OCI-LY1 (cell line): ENCODE measurements at regions not wholly inside any gene's neighbourhood (a gene's known extent, or its start where the extent isn't known, plus 50 kb on each side); places are given as distances from the start of the nearest gene placed in this dataset.

Experiments
- H2AFZ ChIP-seq: fragments of 200-600 bp; sonication (generic), shearing (Covaris generic); 2 replicates; pipeline ENCODE4 v1.6.0; 2014; ENCODE audit warnings: antibody characterized with exemption, mild to moderate bottlenecking, low read length
- H3F3A ChIP-seq: fragments of 200-600 bp; sonication (generic), shearing (Covaris generic); 2 replicates; pipeline ENCODE4 v1.6.0; 2014; ENCODE audit warnings: mild to moderate bottlenecking, antibody characterized with exemption, low read length, moderate library complexity; ENCODE audit not compliant: insufficient read depth
- H3K27ac ChIP-seq: fragments of 200-600 bp; sonication (generic); 2 replicates; pipeline ENCODE4 v1.5.1; 2014; ENCODE audit warnings: low read length, mixed run types, mild to moderate bottlenecking, low read depth; ENCODE audit not compliant: poor library complexity, severe bottlenecking
- H3K27me3 ChIP-seq: fragments of 200-600 bp; sonication (generic); 2 replicates; pipeline ENCODE4 v1.6.0; 2014; ENCODE audit warnings: antibody characterized with exemption, mild to moderate bottlenecking, low read length, moderate library complexity; ENCODE audit not compliant: insufficient read depth
- H3K36me3 ChIP-seq: fragments of 200-600 bp; sonication (generic); 2 replicates; pipeline ENCODE4 v1.6.1; 2014; ENCODE audit warnings: mild to moderate bottlenecking, antibody characterized with exemption, low read length, moderate library complexity, mixed read lengths; ENCODE audit not compliant: insufficient read depth
- H3K4me1 ChIP-seq: fragments of 200-600 bp; sonication (generic); 2 replicates; pipeline ENCODE4 v1.5.1; 2014; ENCODE audit warnings: mild to moderate bottlenecking, low read length, moderate library complexity; ENCODE audit not compliant: insufficient read depth, severe bottlenecking
- H3K4me2 ChIP-seq: fragments of 200-600 bp; sonication (generic), shearing (Covaris generic); 2 replicates; pipeline ENCODE4 v1.6.1; 2014; ENCODE audit warnings: low read length
- H3K4me3 ChIP-seq: fragments of 200-600 bp; sonication (generic); 2 replicates; pipeline ENCODE4 v1.5.1; 2014; ENCODE audit warnings: low read length, low read depth, mild to moderate bottlenecking, mixed read lengths; ENCODE audit not compliant: poor library complexity, severe bottlenecking
- H3K79me2 ChIP-seq: fragments of 200-600 bp; shearing (Covaris generic); 2 replicates; pipeline ENCODE4 v1.6.1; 2016; ENCODE audit warnings: mixed run types, low read length, mixed read lengths; ENCODE audit not compliant: insufficient read depth
- H3K9ac ChIP-seq: fragments of 200-600 bp; sonication (generic), shearing (Covaris generic); 2 replicates; pipeline ENCODE4 v1.6.1; 2014; ENCODE audit warnings: mild to moderate bottlenecking, low read length, mixed read lengths
- H3K9me2 ChIP-seq: fragments of 200-600 bp; sonication (generic), shearing (Covaris generic); 2 replicates; pipeline ENCODE4 v1.6.1; 2014; ENCODE audit warnings: low read depth, mild to moderate bottlenecking, low read length, mixed read lengths
- H3K9me3 ChIP-seq: fragments of 200-600 bp; shearing (Covaris generic); 2 replicates; pipeline ENCODE4 v1.6.1; 2014; ENCODE audit warnings: low read length, mixed read lengths
- H4K20me1 ChIP-seq: fragments of 200-600 bp; sonication (generic), shearing (Covaris generic); 2 replicates; pipeline ENCODE4 v1.6.0; 2016; ENCODE audit warnings: mild to moderate bottlenecking, low read length; ENCODE audit not compliant: insufficient read depth
- EZH2 ChIP-seq: fragments of 200-600 bp; sonication (generic), shearing (Covaris generic); IDR thresholded peaks from 2 replicates; pipeline ENCODE4 v1.8.0; 2017; ENCODE audit warnings: borderline replicate concordance, mixed run types, mild to moderate bottlenecking, antibody characterized with exemption, low read length, moderate library complexity, mixed read lengths
- TF ChIP-seq, protein P1 (sequence below): fragments of 200-600 bp; sonication (generic), shearing (Covaris generic); IDR thresholded peaks from 2 replicates; pipeline ENCODE4 v1.5.1; 2017; ENCODE audit warnings: mild to moderate bottlenecking, antibody characterized with exemption, low read length, moderate library complexity, mixed read lengths

DNA sequence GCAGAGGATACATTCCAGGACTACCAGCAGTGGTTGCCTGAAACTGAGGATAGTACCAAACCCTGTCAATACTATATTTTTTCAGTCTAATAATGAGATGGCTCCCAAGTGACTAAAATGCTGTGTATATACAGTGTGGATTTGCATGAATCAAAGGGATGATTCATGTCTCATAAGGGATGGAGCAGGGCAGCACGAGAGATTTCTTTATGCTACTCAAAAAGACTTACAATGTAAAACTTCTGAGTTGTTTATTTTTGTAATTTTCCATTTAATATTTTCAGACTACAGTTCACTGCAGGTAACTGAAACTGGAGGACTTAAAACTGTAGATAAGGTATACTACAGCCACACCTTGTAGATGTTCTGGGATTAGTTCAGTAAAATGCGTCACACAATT, 674.7 kb upstream of the SALL1 start:
- no peak overlapping the region for H3K27ac ChIP-seq
- no peaks in the 10 kb centered on the region for H3K36me3 ChIP-seq
- TF ChIP-seq, protein P1, sequence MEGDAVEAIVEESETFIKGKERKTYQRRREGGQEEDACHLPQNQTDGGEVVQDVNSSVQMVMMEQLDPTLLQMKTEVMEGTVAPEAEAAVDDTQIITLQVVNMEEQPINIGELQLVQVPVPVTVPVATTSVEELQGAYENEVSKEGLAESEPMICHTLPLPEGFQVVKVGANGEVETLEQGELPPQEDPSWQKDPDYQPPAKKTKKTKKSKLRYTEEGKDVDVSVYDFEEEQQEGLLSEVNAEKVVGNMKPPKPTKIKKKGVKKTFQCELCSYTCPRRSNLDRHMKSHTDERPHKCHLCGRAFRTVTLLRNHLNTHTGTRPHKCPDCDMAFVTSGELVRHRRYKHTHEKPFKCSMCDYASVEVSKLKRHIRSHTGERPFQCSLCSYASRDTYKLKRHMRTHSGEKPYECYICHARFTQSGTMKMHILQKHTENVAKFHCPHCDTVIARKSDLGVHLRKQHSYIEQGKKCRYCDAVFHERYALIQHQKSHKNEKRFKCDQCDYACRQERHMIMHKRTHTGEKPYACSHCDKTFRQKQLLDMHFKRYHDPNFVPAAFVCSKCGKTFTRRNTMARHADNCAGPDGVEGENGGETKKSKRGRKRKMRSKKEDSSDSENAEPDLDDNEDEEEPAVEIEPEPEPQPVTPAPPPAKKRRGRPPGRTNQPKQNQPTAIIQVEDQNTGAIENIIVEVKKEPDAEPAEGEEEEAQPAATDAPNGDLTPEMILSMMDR: no peak
- TF ChIP-seq EZH2: no peak
- H4K20me1 ChIP-seq: no peaks in the 10 kb centered on the region
- H3F3A ChIP-seq: no peaks in the 10 kb centered on the region
- no peak overlapping the region for H3K4me3 ChIP-seq
- H3K27me3 ChIP-seq: no peaks in the 10 kb centered on the region
- H3K9ac ChIP-seq: no peak overlapping the region
- no peak overlapping the region for H2AFZ ChIP-seq
- H3K4me1 ChIP-seq: no peaks in the 10 kb centered on the region
- H3K9me3 ChIP-seq: no peaks in the 10 kb centered on the region
- H3K9me2 ChIP-seq: no peaks in the 10 kb centered on the region
- H3K4me2 ChIP-seq: no peak overlapping the region
- no peaks in the 10 kb centered on the region for H3K79me2 ChIP-seq

DNA sequence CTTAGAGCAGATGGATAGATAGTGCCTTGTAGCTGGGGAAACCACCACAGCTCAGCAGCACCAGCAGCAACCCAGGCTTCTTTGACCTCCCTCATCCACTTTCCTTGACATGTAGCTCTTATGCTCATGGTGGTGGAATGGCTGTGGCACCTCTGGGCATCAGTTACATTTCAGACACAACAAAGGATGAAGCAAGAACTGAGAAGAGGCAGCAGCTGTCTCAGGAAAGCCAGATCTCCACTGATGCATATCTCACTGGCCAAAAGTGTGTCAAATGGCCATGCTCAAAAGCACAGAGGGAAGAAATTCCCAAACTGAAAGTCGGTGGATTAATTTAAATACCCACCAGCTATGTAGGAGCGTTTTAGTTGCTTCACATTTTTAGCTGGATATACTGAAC, 671.4 kb upstream of the SALL1 start:
- Histone ChIP-seq H3K4me3 (no peak overlapping the region), H3K9me2 (no peaks in the 10 kb centered on the region), H4K20me1 (no peaks in the 10 kb centered on the region), H3K27ac (no peak overlapping the region), H3K79me2 (no peaks in the 10 kb centered on the region), H3K4me2 (no peak overlapping the region), H3F3A (no peaks in the 10 kb centered on the region), H2AFZ (no peak overlapping the region), H3K27me3 (no peaks in the 10 kb centered on the region), H3K4me1 (no peaks in the 10 kb centered on the region), H3K9ac (no peak overlapping the region), H3K36me3 (no peaks in the 10 kb centered on the region), H3K9me3 (no peaks in the 10 kb centered on the region)
- TF ChIP-seq, protein P1: no peak
- no peak for TF ChIP-seq EZH2

DNA sequence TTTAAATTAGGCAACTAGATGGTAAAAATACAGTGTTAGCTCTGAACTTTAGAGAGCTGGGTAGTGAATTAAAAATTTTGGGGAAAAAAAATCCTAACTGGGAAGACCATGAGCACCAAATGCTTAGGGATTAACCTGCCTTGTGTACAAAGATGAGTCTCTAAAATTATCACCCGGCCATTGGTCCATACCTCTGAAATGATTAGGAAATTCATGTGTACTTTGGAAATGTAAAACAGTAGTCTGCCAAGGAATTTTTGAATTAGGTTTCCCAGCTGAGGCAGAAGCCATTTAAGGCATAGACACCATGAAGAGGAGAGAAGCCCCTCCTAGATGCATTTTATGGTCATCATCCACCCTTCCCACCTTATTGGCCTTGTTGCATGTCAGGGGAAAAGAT, 670.5 kb upstream of the SALL1 start:
- Histone ChIP-seq H3K79me2 (no peaks in the 10 kb centered on the region), H3K4me1 (no peaks in the 10 kb centered on the region), H3K36me3 (no peaks in the 10 kb centered on the region), H3K27me3 (no peaks in the 10 kb centered on the region), H3K27ac (no peak overlapping the region), H3K9me3 (no peaks in the 10 kb centered on the region), H3F3A (no peaks in the 10 kb centered on the region), H3K4me2 (no peak overlapping the region), H4K20me1 (no peaks in the 10 kb centered on the region), H2AFZ (no peak overlapping the region), H3K9ac (no peak overlapping the region), H3K9me2 (no peaks in the 10 kb centered on the region), H3K4me3 (no peak overlapping the region)
- TF ChIP-seq, protein P1: no peak
- no peak for TF ChIP-seq EZH2
